ENCODE measurements at regions not wholly inside any gene's neighbourhood (a gene's known extent, or its start where the extent isn't known, plus 50 kb on each side); places are given as distances from the start of the nearest gene placed in this dataset.

GRCh38 chr7:85914437-85914836, 727.6 kb upstream of the SEMA3D start:
- no peak for TF ChIP-seq CTCF (conservative IDR thresholded peaks at IDR 0.05 in 1 of 2, IDR thresholded peaks at IDR 0.05 in 1 of 2; ENCODE audit: low read depth in 1 of 2, low read length in 2 of 2)
- no peak for TF ChIP-seq EZH2 (IDR thresholded peaks at IDR 0.05; ENCODE audit: low read length, missing control alignments)
